ENCODE measurements at regions not wholly inside any gene's neighbourhood (a gene's known extent, or its start where the extent isn't known, plus 50 kb on each side); places are given as distances from the start of the nearest gene placed in this dataset.
"Not testable (repeated sequence)": the region's sequence is repeated elsewhere in the genome, so short reads cannot be mapped to it uniquely, and the experiment has no call there.

GRCh38 chr10:37733822-37734221 lies 123.6 kb downstream of the ZNF248 start:
- no peak for DNase-seq (ENCODE audit: low spot score)

GRCh38 chr10:37732685-37733084 lies 124.7 kb downstream of the ZNF248 start:
- no peak for DNase-seq (ENCODE audit: low spot score)

- no peak for DNase-seq (ENCODE audit: low spot score)
Measured at GRCh38 chr10:37728830-37729229, 128.6 kb downstream of the ZNF248 start.

- DNase-seq (ENCODE audit: low spot score), result no peak
Measured at GRCh38 chr10:37727491-37728352, 129.7 kb downstream of the ZNF248 start.

GRCh38 chr10:37721100-37721499 lies 136.3 kb downstream of the ZNF248 start:
- DNase-seq (ENCODE audit: low spot score), result no peak

- DNase-seq (ENCODE audit: low spot score), result not testable (repeated sequence)
Measured at GRCh38 chr10:37718060-37718459, 139.3 kb downstream of the ZNF248 start.

GRCh38 chr10:37713642-37714041 lies 143.8 kb downstream of the ZNF248 start:
- no peak for DNase-seq (ENCODE audit: low spot score)

GRCh38 chr10:37713132-37713501 lies 144.3 kb downstream of the ZNF248 start:
- no peak for DNase-seq (ENCODE audit: low spot score)

- no peak for DNase-seq (ENCODE audit: low spot score)
Measured at GRCh38 chr10:37712489-37713131, 144.8 kb downstream of the ZNF248 start.

GRCh38 chr10:37711617-37712488 lies 145.6 kb downstream of the ZNF248 start:
- DNase-seq (ENCODE audit: low spot score), result peak; percentile 72

GRCh38 chr10:37710831-37711616 lies 146.4 kb downstream of the ZNF248 start:
- DNase-seq (ENCODE audit: low spot score), result no peak

- no peak for DNase-seq (ENCODE audit: low spot score)
Measured at GRCh38 chr10:37707829-37708578, 149.4 kb downstream of the ZNF248 start.

- no peak for DNase-seq (ENCODE audit: low spot score)
Measured at GRCh38 chr10:37704566-37704965, 152.8 kb downstream of the ZNF248 start.

GRCh38 chr10:37703833-37704382 lies 153.5 kb downstream of the ZNF248 start:
- peak; percentile 51 for DNase-seq (ENCODE audit: low spot score)

- peak; percentile 77 for DNase-seq (ENCODE audit: low spot score)
Measured at GRCh38 chr10:37703114-37703513, 154.3 kb downstream of the ZNF248 start.

- peak; percentile 88 for DNase-seq (ENCODE audit: low spot score)
Measured at GRCh38 chr10:37701781-37702493, 155.5 kb downstream of the ZNF248 start.

GRCh38 chr10:37700886-37701780 lies 156.3 kb downstream of the ZNF248 start:
- DNase-seq (ENCODE audit: low spot score), result peak; percentile 83

- no peak for DNase-seq (ENCODE audit: low spot score)
Measured at GRCh38 chr10:37687581-37687980, 169.8 kb downstream of the ZNF248 start.
